IMR-90 (cell line): ENCODE measurements at regions not wholly inside any gene's neighbourhood (a gene's known extent, or its start where the extent isn't known, plus 50 kb on each side); places are given as distances from the start of the nearest gene placed in this dataset.

Experiments
- ATAC-seq: fragments of 200-7000 bp; cut with Tn5 transposase; 2 replicates; pipeline ENCODE4 v1.9.1; 2020; ENCODE audit warnings: low read depth, mild to moderate bottlenecking, moderate library complexity
- BruUV-seq: library from RNA; stranded (reverse); fragments of 400-500 nt; replicated peaks from 2 replicates; lab custom pipeline; 2021; lab: Mats Ljungman, UMichigan
- CTCF ChIA-PET: fragments of 300-600 bp; formaldehyde crosslinking; extraction: SDS; loops from one replicate; lab custom pipeline; 2021; ENCODE audit warnings: antibody characterized with exemption; lab: Yijun Ruan, JAX
- POLR2A ChIA-PET: fragments of 300-600 bp; sonication (Branson Sonifier 250); formaldehyde crosslinking; loops from one replicate; lab custom pipeline; 2022; ENCODE audit warnings: antibody characterized with exemption; ENCODE audit not compliant: unreplicated experiment; lab: Charles Lee
- DNase-seq: peaks from one replicate; pipeline ENCODE4 v3.0.0; 2013
- H2AFZ ChIP-seq: replicated peaks from 2 replicates; pipeline ENCODE3; 2013; ENCODE audit warnings: low read length, mild to moderate bottlenecking; ENCODE audit not compliant: poor library complexity
- H2AK5ac ChIP-seq: 2 replicates; pipeline ENCODE4 v1.6.1; 2013; ENCODE audit warnings: low read depth, low read length, inconsistent platforms
- H2AK9ac ChIP-seq: replicated peaks from 2 replicates; pipeline ENCODE3; 2013; ENCODE audit warnings: mild to moderate bottlenecking, low read depth, low read length, moderate library complexity; ENCODE audit not compliant: poor library complexity
- H2BK120ac ChIP-seq: 2 replicates; pipeline ENCODE4 v1.6.1; 2013; ENCODE audit warnings: low read depth, low read length, inconsistent platforms
- H2BK15ac ChIP-seq: 3 replicates; pipeline ENCODE4 v1.6.1; 2013; ENCODE audit warnings: low read depth, low read length, inconsistent platforms
- H2BK20ac ChIP-seq: 2 replicates; pipeline ENCODE4 v1.6.1; 2013; ENCODE audit warnings: low read depth, mild to moderate bottlenecking, inconsistent platforms, low read length, moderate library complexity
- H2BK5ac ChIP-seq: 2 replicates; pipeline ENCODE4 v1.6.1; 2013; ENCODE audit warnings: mild to moderate bottlenecking, low read depth, low read length, inconsistent platforms; ENCODE audit not compliant: poor library complexity, severe bottlenecking
- H3K14ac ChIP-seq: replicated peaks from 2 replicates; pipeline ENCODE4 v1.6.1; 2013; ENCODE audit warnings: low read depth, low read length, inconsistent platforms
- H3K18ac ChIP-seq: 2 replicates; pipeline ENCODE4 v1.6.1; 2013; ENCODE audit warnings: low read depth, low read length, control low read depth
- H3K23ac ChIP-seq: 2 replicates; pipeline ENCODE4 v1.6.1; 2013; ENCODE audit warnings: low read depth, low read length, inconsistent platforms
- H3K27ac ChIP-seq: 2 replicates; pipeline ENCODE4 v1.5.1; 2013; ENCODE audit warnings: mild to moderate bottlenecking, control low read depth, low read length; ENCODE audit not compliant: insufficient read depth
- H3K27me3 ChIP-seq: 2 replicates; pipeline ENCODE4 v1.6.1; 2013; ENCODE audit warnings: low read length; ENCODE audit not compliant: control insufficient read depth, insufficient read depth
- H3K36me3 ChIP-seq: 2 replicates; pipeline ENCODE4 v1.6.1; 2013; ENCODE audit warnings: low read length, mixed read lengths; ENCODE audit not compliant: control insufficient read depth, insufficient read depth
- H3K4ac ChIP-seq: 2 replicates; pipeline ENCODE4 v1.6.1; 2013; ENCODE audit warnings: low read depth, low read length, inconsistent platforms
- H3K4me1 ChIP-seq: 2 replicates; pipeline ENCODE4 v1.6.1; 2013; ENCODE audit warnings: low read length, mixed read lengths; ENCODE audit not compliant: control insufficient read depth, insufficient read depth
- H3K4me2 ChIP-seq: 2 replicates; pipeline ENCODE4 v1.6.1; 2013; ENCODE audit warnings: low read depth, mild to moderate bottlenecking, control low read depth, low read length, moderate library complexity
- H3K4me3 ChIP-seq: 2 replicates; pipeline ENCODE4 v1.5.1; 2013; ENCODE audit warnings: low read depth, mild to moderate bottlenecking, control low read depth, low read length, moderate library complexity; ENCODE audit not compliant: insufficient read depth
- H3K56ac ChIP-seq: 2 replicates; pipeline ENCODE4 v1.6.1; 2013; ENCODE audit warnings: low read length, inconsistent platforms; ENCODE audit not compliant: insufficient read depth; ENCODE audit errors: extremely low read depth
- H3K79me1 ChIP-seq, 2 experiments: 2 replicates each; pipeline ENCODE4 v1.6.1; 2013; ENCODE audit warnings: low read length in 2 of 2, inconsistent platforms in 1 of 2, low read depth in 1 of 2
- H3K9ac ChIP-seq: 2 replicates; pipeline ENCODE4 v1.6.1; 2013; ENCODE audit warnings: low read depth, low read length, control low read depth
- H3K9me1 ChIP-seq: 2 replicates; pipeline ENCODE4 v1.6.1; 2013; ENCODE audit warnings: low read length, inconsistent platforms; ENCODE audit not compliant: insufficient read depth
- H3K9me3 ChIP-seq: 2 replicates; pipeline ENCODE4 v1.6.1; 2013; ENCODE audit warnings: low read length; ENCODE audit not compliant: control insufficient read depth, insufficient read depth
- H4K20me1 ChIP-seq: 2 replicates; pipeline ENCODE4 v1.6.1; 2013; ENCODE audit warnings: low read length, inconsistent platforms; ENCODE audit not compliant: insufficient read depth
- H4K5ac ChIP-seq: 2 replicates; pipeline ENCODE4 v1.6.1; 2013; ENCODE audit warnings: mild to moderate bottlenecking, low read depth, low read length, control low read depth
- H4K8ac ChIP-seq, 2 experiments: 2 replicates each; pipeline ENCODE4 v1.6.1; 2013; ENCODE audit warnings: low read depth in 2 of 2, low read length in 2 of 2, control low read depth in 1 of 2, inconsistent platforms in 1 of 2
- H4K91ac ChIP-seq: 2 replicates; pipeline ENCODE4 v1.6.1; 2013; ENCODE audit warnings: low read depth, low read length, inconsistent platforms; ENCODE audit not compliant: insufficient read depth
- CTCF ChIP-seq: conservative IDR thresholded peaks from 2 replicates; pipeline ENCODE4 v1.5.1; 2012; ENCODE audit warnings: mild to moderate bottlenecking, low read depth, low read length, improper control_type of control experiment
- ELK1 ChIP-seq: fragments of 150-350 bp; IDR thresholded peaks from 2 replicates; pipeline ENCODE4 v1.6.1; 2016; ENCODE audit warnings: low read depth, mild to moderate bottlenecking, low read length, moderate library complexity, borderline replicate concordance
- MAFK ChIP-seq: IDR thresholded peaks from 2 replicates; pipeline ENCODE4 v1.6.1; 2012; ENCODE audit warnings: low read depth, low read length, improper control_type of control experiment
- MAZ ChIP-seq: IDR thresholded peaks from 2 replicates; pipeline ENCODE4 v1.6.1; 2012; ENCODE audit warnings: low read depth, mild to moderate bottlenecking, low read length, improper control_type of control experiment, moderate library complexity, borderline replicate concordance
- MXI1 ChIP-seq: IDR thresholded peaks from 2 replicates; pipeline ENCODE4 v1.6.1; 2012; ENCODE audit warnings: low read depth, mild to moderate bottlenecking, low read length, moderate library complexity, borderline replicate concordance
- RCOR1 ChIP-seq: IDR thresholded peaks from 2 replicates; pipeline ENCODE4 v1.6.1; 2012; ENCODE audit warnings: mild to moderate bottlenecking, low read length, improper control_type of control experiment; ENCODE audit not compliant: insufficient replicate concordance
- WGBS, 2 experiments: methylation state at CpG; one replicate each; pipeline versions ENCODE4 v1.1.5 to v1.1.7; 2013; ENCODE audit warnings: missing lambda C conversion rate in 2 of 2; ENCODE audit not compliant: insufficient read length in 1 of 2; ENCODE audit errors: extremely low coverage in 2 of 2; 5-methylcytosine and 5-hydroxymethylcytosine counted together
- dilution Hi-C: fragments of 300-500 bp; cut with HindIII; formaldehyde crosslinking; loops from one replicate; pipeline ENCODE4 v1.14.3; 2018; ENCODE audit warnings: low sequenced_read_pairs; ENCODE audit not compliant: unreplicated experiment
- in situ Hi-C: fragments of 300-500 bp; cut with MboI; formaldehyde crosslinking; loops from 3 replicates; pipeline ENCODE4 v1.14.3; 2019; ENCODE audit warnings: low sequenced_read_pairs, inconsistent platforms, mixed read lengths
- intact Hi-C: fragments of 100-400 bp; cut with micrococcal nuclease; formaldehyde crosslinking; loops from 2 replicates; pipeline ENCODE4 v1.10.0; 2022

GRCh38 chr5:40394698-40395097, 285.0 kb upstream of the PTGER4 start:
- Histone ChIP-seq H3K9me1 (no peaks in the 10 kb centered on the region), H3K27me3 (no peaks in the 10 kb centered on the region), H2BK15ac (no peak overlapping the region), H3K36me3 (no peaks in the 10 kb centered on the region), H4K8ac (no peak overlapping the region), H3K27ac (no peak overlapping the region), H3K23ac (no peak overlapping the region), H3K79me1 (no peaks in the 10 kb centered on the region), H3K4me1 (peaks cover 2% of the 10 kb centered on the region; the same call in 1 of the 2 replicates), H2AK5ac (no peak overlapping the region), H2BK20ac (no peak overlapping the region), H3K9me3 (no peaks in the 10 kb centered on the region), H4K91ac (no peak overlapping the region), H4K5ac (no peak overlapping the region), H3K14ac (no peak overlapping the region), H3K9ac (no peak overlapping the region), H3K4ac (no peak overlapping the region), H3K4me2 (no peak overlapping the region), H3K4me3 (no peak overlapping the region), H2BK5ac (no peak overlapping the region), H3K18ac (no peak overlapping the region), H2BK120ac (no peak overlapping the region), H2AFZ (no peak overlapping the region), H3K56ac (no peak overlapping the region), H2AK9ac (no peak overlapping the region), H4K20me1 (no peaks in the 10 kb centered on the region)
- dilution Hi-C loops, result no loop called here
- no TSS peak for BruUV-seq
- DNase-seq (no peak), ATAC-seq (no peak)
- intact Hi-C loops, result loop anchor here (10.0 kb wide), 1 partner anchor 680 kb away; no protein-coding TSS in a partner anchor
- in situ Hi-C loops, result no loop called here
- ChIA-PET POLR2A (no interaction called here), CTCF (no interaction called here)
- TF ChIP-seq ELK1, result no peak
- no peak for TF ChIP-seq MXI1
- no peak for TF ChIP-seq CTCF
- TF ChIP-seq MAZ, result no peak
- TF ChIP-seq RCOR1, result no peak
- no peak for TF ChIP-seq MAFK
- WGBS, 2 experiments, result 60% methylated on average over 1 of the region's 4 CpGs; no CpG with 5 or more reads in 1 of the 2 experiments
